ENCODE measurements at regions not wholly inside any gene's neighbourhood (a gene's known extent, or its start where the extent isn't known, plus 50 kb on each side); places are given as distances from the start of the nearest gene placed in this dataset.

GRCh38 chr20:40933758-40934157, 94.9 kb upstream of the TOP1 start:
- peak overlapping the region; percentile 48 for H3K4me3 Mint-ChIP-seq
- H3K36me3 Mint-ChIP-seq: peaks cover 9% of the 10 kb centered on the region
- DNase-seq (ENCODE audit: low spot score) (no peak), ATAC-seq (peak in 1 of 2 donors; percentile 65)
- peaks cover 6% of the 10 kb centered on the region for H3K9me3 Mint-ChIP-seq
- H3K4me1 Mint-ChIP-seq (ENCODE audit: low read depth in 2 of 2): peaks cover 9 to 10% of the 10 kb centered on the region in 2 donors
- peaks cover 6 to 8% of the 10 kb centered on the region in 2 donors for H3K27me3 Mint-ChIP-seq
- peak overlapping the region in 1 of 2 donors; percentile 6 for H3K27ac Mint-ChIP-seq

GRCh38 chr20:40938020-40938419, 90.6 kb upstream of the TOP1 start:
- no peak for DNase-seq (ENCODE audit: low spot score)
- H3K27me3 Mint-ChIP-seq: peaks cover 6 to 8% of the 10 kb centered on the region in 2 donors
- no peak overlapping the region for H3K27ac Mint-ChIP-seq
- no peak overlapping the region for H3K4me3 Mint-ChIP-seq
- H3K9me3 Mint-ChIP-seq: peaks cover 6% of the 10 kb centered on the region
- peaks cover 9% of the 10 kb centered on the region for H3K36me3 Mint-ChIP-seq
- H3K4me1 Mint-ChIP-seq (ENCODE audit: low read depth in 2 of 2): peaks cover 14 to 17% of the 10 kb centered on the region in 2 donors
- ATAC-seq: no peak

- H3K9me3 Mint-ChIP-seq: no peaks in the 10 kb centered on the region
- peaks cover 4 to 10% of the 10 kb centered on the region in 2 donors for H3K4me1 Mint-ChIP-seq (ENCODE audit: low read depth in 2 of 2)
- ATAC-seq: no peak
- DNase-seq (ENCODE audit: low spot score): no peak
- H3K27me3 Mint-ChIP-seq: no peaks in the 10 kb centered on the region
- no peak overlapping the region for H3K4me3 Mint-ChIP-seq
- H3K36me3 Mint-ChIP-seq: no peaks in the 10 kb centered on the region
- no peak overlapping the region for H3K27ac Mint-ChIP-seq
Observed at GRCh38 chr20:40939667-40940066, 89.0 kb upstream of the TOP1 start.

- peaks cover 0 to 4% of the 10 kb centered on the region in 2 donors for H3K27me3 Mint-ChIP-seq
- H3K36me3 Mint-ChIP-seq: no peaks in the 10 kb centered on the region
- ATAC-seq (no peak), DNase-seq (ENCODE audit: low spot score) (no peak)
- no peak overlapping the region for H3K27ac Mint-ChIP-seq
- no peaks in the 10 kb centered on the region for H3K9me3 Mint-ChIP-seq
- H3K4me1 Mint-ChIP-seq (ENCODE audit: low read depth in 2 of 2): peaks cover 10 to 15% of the 10 kb centered on the region in 2 donors
- H3K4me3 Mint-ChIP-seq: no peak overlapping the region
Observed at GRCh38 chr20:40941133-40941610, 87.5 kb upstream of the TOP1 start.

- H3K27me3 Mint-ChIP-seq: peaks cover 0 to 7% of the 10 kb centered on the region in 2 donors
- H3K27ac Mint-ChIP-seq: no peak overlapping the region
- H3K4me1 Mint-ChIP-seq (ENCODE audit: low read depth in 2 of 2): peaks cover 10 to 15% of the 10 kb centered on the region in 2 donors
- H3K36me3 Mint-ChIP-seq: no peaks in the 10 kb centered on the region
- H3K9me3 Mint-ChIP-seq: no peaks in the 10 kb centered on the region
- no peak overlapping the region for H3K4me3 Mint-ChIP-seq
- DNase-seq (ENCODE audit: low spot score): no peak
- ATAC-seq: no peak
Observed at GRCh38 chr20:40942006-40942405, 86.6 kb upstream of the TOP1 start.

- ATAC-seq (no peak), DNase-seq (ENCODE audit: low spot score) (no peak)
- Mint-ChIP-seq H3K9me3 (no peaks in the 10 kb centered on the region), H3K36me3 (no peaks in the 10 kb centered on the region), H3K27me3 (peaks cover 0 to 7% of the 10 kb centered on the region in 2 donors), H3K27ac (no peak overlapping the region), H3K4me1 (ENCODE audit: low read depth in 2 of 2) (peaks cover 10 to 15% of the 10 kb centered on the region in 2 donors), H3K4me3 (no peak overlapping the region)
Observed at GRCh38 chr20:40942775-40943174, 85.8 kb upstream of the TOP1 start.

GRCh38 chr20:40943591-40943990, 85.0 kb upstream of the TOP1 start:
- Mint-ChIP-seq H3K9me3 (no peaks in the 10 kb centered on the region), H3K36me3 (no peaks in the 10 kb centered on the region), H3K4me1 (ENCODE audit: low read depth in 2 of 2) (peaks cover 10 to 13% of the 10 kb centered on the region in 2 donors), H3K4me3 (no peak overlapping the region), H3K27me3 (peaks cover 0 to 7% of the 10 kb centered on the region in 2 donors), H3K27ac (no peak overlapping the region)
- DNase-seq (ENCODE audit: low spot score) (no peak), ATAC-seq (no peak)

- H3K36me3 Mint-ChIP-seq: no peaks in the 10 kb centered on the region
Observed at GRCh38 chr20:40945189-40945588, 83.4 kb upstream of the TOP1 start.

GRCh38 chr20:40945754-40946450, 82.7 kb upstream of the TOP1 start:
- ATAC-seq: no peak
- no peak overlapping the region for H3K27ac Mint-ChIP-seq
- H3K27me3 Mint-ChIP-seq: peaks cover 2 to 15% of the 10 kb centered on the region in 2 donors
- no peak overlapping the region for H3K4me3 Mint-ChIP-seq
- H3K4me1 Mint-ChIP-seq (ENCODE audit: low read depth in 2 of 2): peaks cover 10 to 13% of the 10 kb centered on the region in 2 donors
- no peaks in the 10 kb centered on the region for H3K9me3 Mint-ChIP-seq
- no peaks in the 10 kb centered on the region for H3K36me3 Mint-ChIP-seq
- DNase-seq (ENCODE audit: low spot score): no peak

More at GRCh38 chr20:40945189-40945588, 83.4 kb upstream of the TOP1 start:
- Mint-ChIP-seq H3K4me3 (no peak overlapping the region), H3K4me1 (ENCODE audit: low read depth in 2 of 2) (peaks cover 10 to 13% of the 10 kb centered on the region in 2 donors), H3K27ac (no peak overlapping the region), H3K9me3 (no peaks in the 10 kb centered on the region), H3K27me3 (peaks cover 0 to 12% of the 10 kb centered on the region in 2 donors)
- ATAC-seq: no peak
- no peak for DNase-seq (ENCODE audit: low spot score)

GRCh38 chr20:40946451-40946850, 82.2 kb upstream of the TOP1 start:
- ATAC-seq (no peak), DNase-seq (ENCODE audit: low spot score) (no peak)
- Mint-ChIP-seq H3K9me3 (no peaks in the 10 kb centered on the region), H3K36me3 (no peaks in the 10 kb centered on the region), H3K4me3 (no peak overlapping the region), H3K4me1 (ENCODE audit: low read depth in 2 of 2) (peaks cover 9 to 10% of the 10 kb centered on the region in 2 donors), H3K27ac (no peak overlapping the region), H3K27me3 (peaks cover 5 to 16% of the 10 kb centered on the region in 2 donors)

GRCh38 chr20:40948465-40949267, 80.0 kb upstream of the TOP1 start:
- H3K4me3 Mint-ChIP-seq: no peak overlapping the region
- peaks cover 11 to 16% of the 10 kb centered on the region in 2 donors for H3K27me3 Mint-ChIP-seq
- no peaks in the 10 kb centered on the region for H3K36me3 Mint-ChIP-seq

GRCh38 chr20:40949346-40949745, 79.3 kb upstream of the TOP1 start:
- Mint-ChIP-seq H3K9me3 (peaks cover 2% of the 10 kb centered on the region), H3K4me3 (no peak overlapping the region), H3K27ac (no peak overlapping the region), H3K27me3 (peaks cover 11 to 16% of the 10 kb centered on the region in 2 donors), H3K4me1 (ENCODE audit: low read depth in 2 of 2) (peaks cover 14 to 15% of the 10 kb centered on the region in 2 donors), H3K36me3 (peaks cover 6% of the 10 kb centered on the region)
- no peak for DNase-seq (ENCODE audit: low spot score)
- no peak for ATAC-seq

More at GRCh38 chr20:40948465-40949267, 80.0 kb upstream of the TOP1 start:
- no peak for ATAC-seq
- Mint-ChIP-seq H3K27ac (no peak overlapping the region), H3K4me1 (ENCODE audit: low read depth in 2 of 2) (peaks cover 7 to 8% of the 10 kb centered on the region in 2 donors), H3K9me3 (peaks cover 2% of the 10 kb centered on the region)
- no peak for DNase-seq (ENCODE audit: low spot score)

GRCh38 chr20:40952136-40952535, 76.5 kb upstream of the TOP1 start:
- peaks cover 2% of the 10 kb centered on the region for H3K9me3 Mint-ChIP-seq
- peaks cover 8 to 10% of the 10 kb centered on the region in 2 donors for H3K4me1 Mint-ChIP-seq (ENCODE audit: low read depth in 2 of 2)
- H3K36me3 Mint-ChIP-seq: peaks cover 6% of the 10 kb centered on the region
- ATAC-seq (no peak), DNase-seq (ENCODE audit: low spot score) (no peak)
- no peak overlapping the region for H3K4me3 Mint-ChIP-seq
- peaks cover 8 to 11% of the 10 kb centered on the region in 2 donors for H3K27me3 Mint-ChIP-seq
- H3K27ac Mint-ChIP-seq: no peak overlapping the region

GRCh38 chr20:40953416-40953815, 75.2 kb upstream of the TOP1 start:
- H3K27ac Mint-ChIP-seq: no peak overlapping the region
- peaks cover 2% of the 10 kb centered on the region for H3K9me3 Mint-ChIP-seq
- H3K4me1 Mint-ChIP-seq (ENCODE audit: low read depth in 2 of 2): peaks cover 8 to 10% of the 10 kb centered on the region in 2 donors
- ATAC-seq: no peak
- DNase-seq (ENCODE audit: low spot score): no peak
- H3K4me3 Mint-ChIP-seq: no peak overlapping the region
- H3K27me3 Mint-ChIP-seq: peaks cover 8 to 11% of the 10 kb centered on the region in 2 donors
- peaks cover 6% of the 10 kb centered on the region for H3K36me3 Mint-ChIP-seq

All from natural killer cell treated with Interleukin-12 subunit alpha and Interleukin-12 subunit beta and Interleukin-15 and Interleukin-18, amount 100 ng/mL, for 72 hours (primary cell).